IMR-90 (cell line): ENCODE measurements at regions not wholly inside any gene's neighbourhood (a gene's known extent, or its start where the extent isn't known, plus 50 kb on each side); places are given as distances from the start of the nearest gene placed in this dataset.

Experiments used
- ATAC-seq: fragments of 200-7000 bp; cut with Tn5 transposase; 2 replicates; pipeline ENCODE4 v1.9.1; 2020; ENCODE audit warnings: low read depth, mild to moderate bottlenecking, moderate library complexity
- BruUV-seq: library from RNA; stranded (reverse); fragments of 400-500 nt; replicated peaks from 2 replicates; lab custom pipeline; 2021; lab: Mats Ljungman, UMichigan
- CTCF ChIA-PET: fragments of 300-600 bp; formaldehyde crosslinking; extraction: SDS; loops from one replicate; lab custom pipeline; 2021; ENCODE audit warnings: antibody characterized with exemption; lab: Yijun Ruan, JAX
- POLR2A ChIA-PET: fragments of 300-600 bp; sonication (Branson Sonifier 250); formaldehyde crosslinking; loops from one replicate; lab custom pipeline; 2022; ENCODE audit warnings: antibody characterized with exemption; ENCODE audit not compliant: unreplicated experiment; lab: Charles Lee
- DNase-seq: peaks from one replicate; pipeline ENCODE4 v3.0.0; 2013
- H2AFZ ChIP-seq: replicated peaks from 2 replicates; pipeline ENCODE3; 2013; ENCODE audit warnings: low read length, mild to moderate bottlenecking; ENCODE audit not compliant: poor library complexity
- H2AK5ac ChIP-seq: 2 replicates; pipeline ENCODE4 v1.6.1; 2013; ENCODE audit warnings: low read depth, low read length, inconsistent platforms
- H2AK9ac ChIP-seq: replicated peaks from 2 replicates; pipeline ENCODE3; 2013; ENCODE audit warnings: mild to moderate bottlenecking, low read depth, low read length, moderate library complexity; ENCODE audit not compliant: poor library complexity
- H2BK120ac ChIP-seq: 2 replicates; pipeline ENCODE4 v1.6.1; 2013; ENCODE audit warnings: low read depth, low read length, inconsistent platforms
- H2BK15ac ChIP-seq: 3 replicates; pipeline ENCODE4 v1.6.1; 2013; ENCODE audit warnings: low read depth, low read length, inconsistent platforms
- H2BK20ac ChIP-seq: 2 replicates; pipeline ENCODE4 v1.6.1; 2013; ENCODE audit warnings: low read depth, mild to moderate bottlenecking, inconsistent platforms, low read length, moderate library complexity
- H2BK5ac ChIP-seq: 2 replicates; pipeline ENCODE4 v1.6.1; 2013; ENCODE audit warnings: mild to moderate bottlenecking, low read depth, low read length, inconsistent platforms; ENCODE audit not compliant: poor library complexity, severe bottlenecking
- H3K14ac ChIP-seq: replicated peaks from 2 replicates; pipeline ENCODE4 v1.6.1; 2013; ENCODE audit warnings: low read depth, low read length, inconsistent platforms
- H3K18ac ChIP-seq: 2 replicates; pipeline ENCODE4 v1.6.1; 2013; ENCODE audit warnings: low read depth, low read length, control low read depth
- H3K23ac ChIP-seq: 2 replicates; pipeline ENCODE4 v1.6.1; 2013; ENCODE audit warnings: low read depth, low read length, inconsistent platforms
- H3K27ac ChIP-seq: 2 replicates; pipeline ENCODE4 v1.5.1; 2013; ENCODE audit warnings: mild to moderate bottlenecking, control low read depth, low read length; ENCODE audit not compliant: insufficient read depth
- H3K27me3 ChIP-seq: 2 replicates; pipeline ENCODE4 v1.6.1; 2013; ENCODE audit warnings: low read length; ENCODE audit not compliant: control insufficient read depth, insufficient read depth
- H3K36me3 ChIP-seq: 2 replicates; pipeline ENCODE4 v1.6.1; 2013; ENCODE audit warnings: low read length, mixed read lengths; ENCODE audit not compliant: control insufficient read depth, insufficient read depth
- H3K4ac ChIP-seq: 2 replicates; pipeline ENCODE4 v1.6.1; 2013; ENCODE audit warnings: low read depth, low read length, inconsistent platforms
- H3K4me1 ChIP-seq: 2 replicates; pipeline ENCODE4 v1.6.1; 2013; ENCODE audit warnings: low read length, mixed read lengths; ENCODE audit not compliant: control insufficient read depth, insufficient read depth
- H3K4me2 ChIP-seq: 2 replicates; pipeline ENCODE4 v1.6.1; 2013; ENCODE audit warnings: low read depth, mild to moderate bottlenecking, control low read depth, low read length, moderate library complexity
- H3K4me3 ChIP-seq: 2 replicates; pipeline ENCODE4 v1.5.1; 2013; ENCODE audit warnings: low read depth, mild to moderate bottlenecking, control low read depth, low read length, moderate library complexity; ENCODE audit not compliant: insufficient read depth
- H3K56ac ChIP-seq: 2 replicates; pipeline ENCODE4 v1.6.1; 2013; ENCODE audit warnings: low read length, inconsistent platforms; ENCODE audit not compliant: insufficient read depth; ENCODE audit errors: extremely low read depth
- H3K79me1 ChIP-seq, 2 experiments: 2 replicates each; pipeline ENCODE4 v1.6.1; 2013; ENCODE audit warnings: low read length in 2 of 2, inconsistent platforms in 1 of 2, low read depth in 1 of 2
- H3K9ac ChIP-seq: 2 replicates; pipeline ENCODE4 v1.6.1; 2013; ENCODE audit warnings: low read depth, low read length, control low read depth
- H3K9me1 ChIP-seq: 2 replicates; pipeline ENCODE4 v1.6.1; 2013; ENCODE audit warnings: low read length, inconsistent platforms; ENCODE audit not compliant: insufficient read depth
- H3K9me3 ChIP-seq: 2 replicates; pipeline ENCODE4 v1.6.1; 2013; ENCODE audit warnings: low read length; ENCODE audit not compliant: control insufficient read depth, insufficient read depth
- H4K20me1 ChIP-seq: 2 replicates; pipeline ENCODE4 v1.6.1; 2013; ENCODE audit warnings: low read length, inconsistent platforms; ENCODE audit not compliant: insufficient read depth
- H4K5ac ChIP-seq: 2 replicates; pipeline ENCODE4 v1.6.1; 2013; ENCODE audit warnings: mild to moderate bottlenecking, low read depth, low read length, control low read depth
- H4K8ac ChIP-seq, 2 experiments: 2 replicates each; pipeline ENCODE4 v1.6.1; 2013; ENCODE audit warnings: low read depth in 2 of 2, low read length in 2 of 2, control low read depth in 1 of 2, inconsistent platforms in 1 of 2
- H4K91ac ChIP-seq: 2 replicates; pipeline ENCODE4 v1.6.1; 2013; ENCODE audit warnings: low read depth, low read length, inconsistent platforms; ENCODE audit not compliant: insufficient read depth
- BHLHE40 ChIP-seq: fragments of 150-350 bp; IDR thresholded peaks from 2 replicates; pipeline ENCODE4 v1.6.1; 2016; ENCODE audit warnings: mild to moderate bottlenecking, low read depth, low read length
- CEBPB ChIP-seq: IDR thresholded peaks from 2 replicates; pipeline ENCODE4 v1.6.1; 2012; ENCODE audit warnings: low read depth, low read length, improper control_type of control experiment
- CHD1 ChIP-seq: IDR thresholded peaks from 2 replicates; pipeline ENCODE4 v1.6.1; 2012; ENCODE audit warnings: low read depth, low read length, improper control_type of control experiment
- CTCF ChIP-seq: conservative IDR thresholded peaks from 2 replicates; pipeline ENCODE4 v1.5.1; 2012; ENCODE audit warnings: mild to moderate bottlenecking, low read depth, low read length, improper control_type of control experiment
- ELK1 ChIP-seq: fragments of 150-350 bp; IDR thresholded peaks from 2 replicates; pipeline ENCODE4 v1.6.1; 2016; ENCODE audit warnings: low read depth, mild to moderate bottlenecking, low read length, moderate library complexity, borderline replicate concordance
- FOS ChIP-seq: fragments of 150-350 bp; IDR thresholded peaks from 2 replicates; pipeline ENCODE4 v1.6.1; 2016; ENCODE audit warnings: low read depth, low read length
- MAFK ChIP-seq: IDR thresholded peaks from 2 replicates; pipeline ENCODE4 v1.6.1; 2012; ENCODE audit warnings: low read depth, low read length, improper control_type of control experiment
- MAZ ChIP-seq: IDR thresholded peaks from 2 replicates; pipeline ENCODE4 v1.6.1; 2012; ENCODE audit warnings: low read depth, mild to moderate bottlenecking, low read length, improper control_type of control experiment, moderate library complexity, borderline replicate concordance
- MXI1 ChIP-seq: IDR thresholded peaks from 2 replicates; pipeline ENCODE4 v1.6.1; 2012; ENCODE audit warnings: low read depth, mild to moderate bottlenecking, low read length, moderate library complexity, borderline replicate concordance
- NFE2L2 ChIP-seq: fragments of 150-350 bp; IDR thresholded peaks from 2 replicates; pipeline ENCODE4 v1.6.1; 2016; ENCODE audit warnings: low read depth, mild to moderate bottlenecking, low read length
- POLR2A ChIP-seq: IDR thresholded peaks from 2 replicates; pipeline ENCODE4 v1.6.1; 2012; ENCODE audit warnings: mild to moderate bottlenecking, low read depth, low read length
- RAD21 ChIP-seq: IDR thresholded peaks from 2 replicates; pipeline ENCODE4 v1.6.1; 2012; ENCODE audit warnings: low read length, improper control_type of control experiment
- RCOR1 ChIP-seq: IDR thresholded peaks from 2 replicates; pipeline ENCODE4 v1.6.1; 2012; ENCODE audit warnings: mild to moderate bottlenecking, low read length, improper control_type of control experiment; ENCODE audit not compliant: insufficient replicate concordance
- RFX5 ChIP-seq: IDR thresholded peaks from 2 replicates; pipeline ENCODE4 v1.8.0; 2012; ENCODE audit warnings: low read depth, mild to moderate bottlenecking, low read length, moderate library complexity
- SMC3 ChIP-seq: fragments of 150-350 bp; IDR thresholded peaks from 2 replicates; pipeline ENCODE4 v1.6.1; 2016; ENCODE audit warnings: low read depth, mild to moderate bottlenecking, antibody characterized with exemption, low read length, moderate library complexity
- USF2 ChIP-seq: fragments of 150-350 bp; IDR thresholded peaks from 2 replicates; pipeline ENCODE4 v1.6.1; 2017; ENCODE audit warnings: mild to moderate bottlenecking, antibody characterized with exemption, low read length, low read depth
- WGBS, 2 experiments: methylation state at CpG; one replicate each; pipeline versions ENCODE4 v1.1.5 to v1.1.7; 2013; ENCODE audit warnings: missing lambda C conversion rate in 2 of 2; ENCODE audit not compliant: insufficient read length in 1 of 2; ENCODE audit errors: extremely low coverage in 2 of 2; 5-methylcytosine and 5-hydroxymethylcytosine counted together
- dilution Hi-C: fragments of 300-500 bp; cut with HindIII; formaldehyde crosslinking; loops from one replicate; pipeline ENCODE4 v1.14.3; 2018; ENCODE audit warnings: low sequenced_read_pairs; ENCODE audit not compliant: unreplicated experiment
- in situ Hi-C: fragments of 300-500 bp; cut with MboI; formaldehyde crosslinking; loops from 3 replicates; pipeline ENCODE4 v1.14.3; 2019; ENCODE audit warnings: low sequenced_read_pairs, inconsistent platforms, mixed read lengths
- intact Hi-C: fragments of 100-400 bp; cut with micrococcal nuclease; formaldehyde crosslinking; loops from 2 replicates; pipeline ENCODE4 v1.10.0; 2022

- Histone ChIP-seq H3K14ac (no peak overlapping the region), H2AK5ac (no peak overlapping the region), H4K20me1 (no peaks in the 10 kb centered on the region), H3K27ac (no peak overlapping the region), H2AK9ac (no peak overlapping the region), H3K4me1 (no peaks in the 10 kb centered on the region), H3K79me1 (no peaks in the 10 kb centered on the region), H3K4me3 (no peak overlapping the region), H3K56ac (no peak overlapping the region), H3K9me1 (no peaks in the 10 kb centered on the region), H2BK5ac (no peak overlapping the region), H3K23ac (no peak overlapping the region), H3K4me2 (no peak overlapping the region), H2BK120ac (no peak overlapping the region), H4K91ac (no peak overlapping the region), H3K27me3 (no peaks in the 10 kb centered on the region), H2AFZ (no peak overlapping the region), H2BK15ac (no peak overlapping the region), H3K4ac (no peak overlapping the region), H2BK20ac (no peak overlapping the region), H4K8ac (no peak overlapping the region), H3K18ac (no peak overlapping the region), H3K9ac (no peak overlapping the region), H3K9me3 (peaks cover 7% of the 10 kb centered on the region; the same call in 1 of the 2 replicates), H4K5ac (no peak overlapping the region), H3K36me3 (no peaks in the 10 kb centered on the region)
- intact Hi-C loops = no loop called here
- DNase-seq (no peak), ATAC-seq (no peak)
- in situ Hi-C loops = no loop called here
- BruUV-seq = no TSS peak
- TF ChIP-seq CTCF = no peak
- no peak for TF ChIP-seq MAZ
- no peak for TF ChIP-seq ELK1
- TF ChIP-seq NFE2L2 = no peak
- TF ChIP-seq FOS = no peak
- TF ChIP-seq CHD1 = no peak
- TF ChIP-seq POLR2A = no peak
- TF ChIP-seq RCOR1 = no peak
- no peak for TF ChIP-seq RAD21
- TF ChIP-seq MAFK = no peak
- TF ChIP-seq RFX5 = no peak
- TF ChIP-seq CEBPB = no peak
- no peak for TF ChIP-seq BHLHE40
- TF ChIP-seq SMC3 = no peak
- TF ChIP-seq MXI1 = no peak
- no peak for TF ChIP-seq USF2
- dilution Hi-C loops = no loop called here
- ChIA-PET CTCF (no interaction called here), POLR2A (no interaction called here)
- WGBS, 2 experiments = no CpG with 5 or more reads among the region's 3 CpGs
Measured at GRCh38 chr4:171588051-171588545, 225.1 kb upstream of the GALNTL6 start.
